ENCODE measurements at regions not wholly inside any gene's neighbourhood (a gene's known extent, or its start where the extent isn't known, plus 50 kb on each side); places are given as distances from the start of the nearest gene placed in this dataset.

- no peak for DNase-seq (ENCODE audit: low read depth in 2 of 3, low spot score in 1 of 3)
These were observed 244.0 kb downstream of the DUSP6 start for GRCh38 chr12:89108265-89108664.

- no peak for DNase-seq (ENCODE audit: low read depth in 2 of 3, low spot score in 1 of 3)
These were observed 245.4 kb downstream of the DUSP6 start for GRCh38 chr12:89106950-89107349.

DNA sequence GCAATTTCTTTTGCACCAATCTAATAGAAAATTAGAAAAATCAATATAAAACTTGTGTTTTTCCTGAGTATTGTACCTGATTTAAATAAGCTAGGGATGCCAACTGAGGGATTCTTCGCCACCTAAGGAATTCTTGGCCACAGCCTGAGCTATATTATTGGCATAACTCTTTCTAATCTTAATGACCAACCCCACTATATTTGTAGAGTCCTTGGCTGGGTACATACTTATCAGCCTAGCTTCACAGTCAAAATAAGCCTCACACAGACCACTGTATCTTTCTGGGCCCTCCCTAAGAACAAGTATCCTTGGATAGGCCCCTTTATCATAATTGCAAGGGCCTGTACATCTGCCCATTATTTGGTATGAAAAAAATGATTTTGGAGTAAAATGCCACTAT, 247.1 kb downstream of the DUSP6 start:
- DNase-seq (ENCODE audit: low read depth in 2 of 3, low spot score in 1 of 3) = no peak

- no peak for DNase-seq (ENCODE audit: low read depth in 2 of 3, low spot score in 1 of 3)
These were observed 248.5 kb downstream of the DUSP6 start for GRCh38 chr12:89103831-89104230.

DNA sequence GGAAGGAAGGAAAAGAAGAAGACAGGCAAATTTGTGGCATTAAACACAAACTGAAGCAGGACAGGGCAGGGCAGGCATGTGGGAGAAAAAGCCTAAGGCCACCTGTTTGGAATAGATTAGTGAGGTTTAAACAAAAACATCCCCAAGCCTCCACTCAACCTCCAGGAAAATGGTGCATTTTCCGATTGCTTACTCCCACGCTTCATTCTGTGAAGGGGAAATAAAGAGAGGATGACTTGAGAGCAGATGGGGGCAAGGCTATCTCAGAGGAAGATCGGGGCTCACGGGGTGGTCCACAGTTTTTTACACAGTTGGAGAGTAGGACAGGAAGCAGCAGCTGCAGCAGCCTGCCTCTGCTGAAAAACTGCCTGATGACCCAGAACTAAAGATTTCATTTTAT, 250.9 kb downstream of the DUSP6 start:
- no peak for DNase-seq (ENCODE audit: low read depth in 2 of 3, low spot score in 1 of 3)

- DNase-seq (ENCODE audit: low read depth in 2 of 3, low spot score in 1 of 3) = no peak
These were observed 253.7 kb downstream of the DUSP6 start for GRCh38 chr12:89098441-89099112.

DNA sequence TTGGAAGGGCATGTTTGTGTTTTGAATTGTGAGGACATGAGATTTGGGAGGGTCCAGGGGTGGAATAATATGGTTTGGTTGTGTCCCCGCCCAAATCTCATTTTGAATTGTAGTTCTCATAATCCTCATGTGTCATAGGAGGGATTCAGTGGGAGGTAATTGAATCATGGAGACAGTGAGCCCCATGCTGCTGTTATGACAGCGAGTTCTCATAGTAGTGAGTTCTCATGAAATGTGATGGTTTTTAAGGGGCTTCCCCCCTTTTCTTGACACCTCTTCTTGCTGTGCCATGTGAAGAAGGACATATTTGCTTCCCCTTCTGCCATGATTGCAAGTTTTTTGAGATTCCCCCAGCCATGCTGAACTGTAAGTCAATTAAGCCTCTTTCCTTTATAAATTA, 260.0 kb downstream of the DUSP6 start:
- DNase-seq (ENCODE audit: low read depth in 2 of 3, low spot score in 1 of 3) = no peak

DNA sequence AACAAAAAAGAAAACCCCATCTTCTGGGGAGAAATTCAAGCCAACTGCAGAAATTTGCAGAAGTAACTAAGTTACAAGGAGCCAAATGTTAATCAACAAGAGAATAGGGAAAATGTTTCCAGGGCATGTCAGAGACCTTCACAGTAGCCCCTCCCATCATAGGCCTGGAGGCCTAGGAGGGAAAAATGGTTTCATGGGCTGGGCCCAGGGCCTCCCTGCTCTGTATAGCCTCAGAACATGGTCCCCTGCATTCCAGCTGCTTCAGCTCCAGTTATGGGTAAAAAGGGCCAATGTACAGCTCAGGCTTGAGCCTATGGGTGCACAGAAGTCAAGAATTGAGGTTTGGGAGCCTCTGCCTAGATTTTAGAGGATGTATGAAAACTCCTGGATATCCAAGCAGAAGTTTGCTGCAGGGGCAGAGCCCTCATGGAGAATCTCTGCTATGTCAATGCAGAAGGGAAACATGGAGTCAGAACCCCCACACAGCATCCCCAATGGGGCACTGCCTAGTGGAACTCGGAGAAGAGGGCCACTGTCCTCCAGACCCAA, 260.9 kb downstream of the DUSP6 start:
- no peak for DNase-seq (ENCODE audit: low read depth in 2 of 3, low spot score in 1 of 3)

GRCh38 chr12:89089264-89089663, 263.0 kb downstream of the DUSP6 start:
- DNase-seq (ENCODE audit: low read depth in 2 of 3, low spot score in 1 of 3) = no peak

- no peak for DNase-seq (ENCODE audit: low read depth in 2 of 3, low spot score in 1 of 3)
These were observed 264.4 kb downstream of the DUSP6 start for GRCh38 chr12:89087876-89088275.

DNA sequence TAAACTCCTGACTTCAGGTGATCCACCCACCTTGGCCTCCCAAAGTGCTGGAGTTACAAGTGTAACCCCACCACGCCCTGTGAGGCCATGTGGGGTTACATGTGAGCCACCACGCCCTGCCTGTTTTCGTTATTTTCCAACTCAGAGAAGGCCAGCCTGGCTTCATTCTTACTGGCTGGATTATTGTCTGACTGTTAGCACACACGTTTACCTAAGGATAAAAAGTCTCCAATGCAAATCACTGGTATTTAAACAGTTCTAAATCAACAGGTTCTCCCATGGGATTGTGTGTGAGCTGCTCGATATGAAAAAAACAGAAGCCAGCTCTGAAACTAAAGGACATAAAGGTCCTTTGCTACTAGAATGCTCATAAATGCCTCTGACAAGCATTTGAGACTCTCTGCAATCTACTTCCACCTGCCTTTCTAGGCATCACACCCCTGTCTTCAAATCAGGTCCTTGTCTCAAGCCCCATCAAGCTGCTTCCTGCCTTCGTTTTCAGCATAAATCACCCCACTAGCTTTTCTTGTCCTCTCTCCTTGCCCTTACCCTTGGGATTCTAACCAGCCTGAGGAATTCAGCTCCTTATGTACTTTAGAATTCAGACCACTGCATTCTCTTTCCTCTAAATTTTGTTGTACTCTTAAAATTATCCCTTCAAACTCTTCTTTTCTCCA, 265.0 kb downstream of the DUSP6 start:
- DNase-seq (ENCODE audit: low read depth in 2 of 3, low spot score in 1 of 3) = no peak

GRCh38 chr12:89085421-89085820, 266.9 kb downstream of the DUSP6 start:
- DNase-seq (ENCODE audit: low read depth in 2 of 3, low spot score in 1 of 3) = no peak

DNA sequence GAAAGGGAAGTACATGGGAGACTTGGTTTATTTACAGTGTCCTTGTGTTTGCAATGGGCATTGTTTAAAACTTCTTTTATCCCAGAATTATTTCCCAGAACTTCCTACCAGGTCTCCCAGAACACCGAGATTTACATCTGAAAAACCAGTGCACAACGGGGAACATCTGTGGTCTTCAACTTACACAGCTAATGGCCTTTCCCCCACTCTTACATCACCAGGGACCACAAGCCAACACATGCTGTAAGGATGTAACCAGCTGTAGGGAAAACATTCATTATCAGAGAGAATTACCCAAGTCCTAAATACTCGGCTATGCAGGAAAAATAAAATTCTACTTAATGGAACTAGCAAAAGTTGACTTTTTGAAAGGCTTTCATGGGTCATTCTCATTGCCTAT, 267.6 kb downstream of the DUSP6 start:
- DNase-seq (ENCODE audit: low read depth in 2 of 3, low spot score in 1 of 3) = no peak

DNA sequence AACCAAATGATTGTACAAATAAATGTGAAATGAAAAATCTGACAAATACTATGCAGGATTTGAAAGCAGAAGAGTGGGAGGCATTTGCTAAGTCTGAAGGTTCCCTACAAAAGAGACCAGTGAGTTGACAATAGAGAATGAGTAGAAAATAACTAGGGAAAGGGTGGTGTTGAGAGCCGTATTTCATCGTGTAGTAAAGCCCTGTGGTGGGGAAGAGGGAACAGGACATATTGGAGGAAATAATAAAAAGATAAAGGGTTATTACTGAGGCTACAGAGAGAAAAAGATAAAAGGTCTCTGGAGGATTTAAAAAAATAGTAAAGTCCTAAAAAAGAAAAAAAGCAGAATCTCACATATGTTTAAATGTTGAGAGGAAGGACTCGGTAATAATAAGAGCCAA, 268.8 kb downstream of the DUSP6 start:
- DNase-seq (ENCODE audit: low read depth in 2 of 3, low spot score in 1 of 3) = no peak

- DNase-seq (ENCODE audit: low read depth in 2 of 3, low spot score in 1 of 3) = no peak
These were observed 269.9 kb downstream of the DUSP6 start for GRCh38 chr12:89082370-89082753.

DNA sequence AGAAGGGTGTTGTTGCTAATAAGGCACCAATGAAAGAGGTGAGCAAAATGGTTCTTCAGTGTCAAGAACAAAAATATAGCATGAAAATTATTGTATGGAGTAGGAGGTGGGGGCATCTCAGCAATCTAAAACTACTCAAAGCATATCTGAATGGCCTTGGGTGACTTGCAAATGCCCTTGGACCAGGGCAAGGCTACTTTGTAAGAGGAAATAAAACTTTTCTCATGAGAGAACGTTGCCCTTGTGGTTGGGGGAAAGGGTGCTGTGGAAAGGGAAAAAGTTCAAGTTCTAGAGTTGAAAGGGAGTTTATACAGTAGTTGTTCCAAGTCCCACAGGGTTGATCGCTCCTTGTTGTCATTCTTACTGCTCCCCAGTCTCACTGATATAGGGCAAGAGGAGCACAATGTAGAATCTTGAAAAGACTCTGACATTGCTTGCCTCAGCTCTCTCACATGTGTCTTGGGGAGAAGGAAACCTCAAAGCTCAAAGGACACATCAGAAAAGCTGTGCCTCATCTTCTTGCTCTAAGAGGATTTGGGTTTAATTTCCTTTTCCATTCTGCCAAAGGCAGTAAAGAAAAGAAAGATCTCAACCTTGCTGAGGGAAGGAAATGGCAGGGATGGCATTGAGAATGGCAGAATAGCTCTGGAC, 270.5 kb downstream of the DUSP6 start:
- DNase-seq (ENCODE audit: low read depth in 2 of 3, low spot score in 1 of 3) = no peak

DNA sequence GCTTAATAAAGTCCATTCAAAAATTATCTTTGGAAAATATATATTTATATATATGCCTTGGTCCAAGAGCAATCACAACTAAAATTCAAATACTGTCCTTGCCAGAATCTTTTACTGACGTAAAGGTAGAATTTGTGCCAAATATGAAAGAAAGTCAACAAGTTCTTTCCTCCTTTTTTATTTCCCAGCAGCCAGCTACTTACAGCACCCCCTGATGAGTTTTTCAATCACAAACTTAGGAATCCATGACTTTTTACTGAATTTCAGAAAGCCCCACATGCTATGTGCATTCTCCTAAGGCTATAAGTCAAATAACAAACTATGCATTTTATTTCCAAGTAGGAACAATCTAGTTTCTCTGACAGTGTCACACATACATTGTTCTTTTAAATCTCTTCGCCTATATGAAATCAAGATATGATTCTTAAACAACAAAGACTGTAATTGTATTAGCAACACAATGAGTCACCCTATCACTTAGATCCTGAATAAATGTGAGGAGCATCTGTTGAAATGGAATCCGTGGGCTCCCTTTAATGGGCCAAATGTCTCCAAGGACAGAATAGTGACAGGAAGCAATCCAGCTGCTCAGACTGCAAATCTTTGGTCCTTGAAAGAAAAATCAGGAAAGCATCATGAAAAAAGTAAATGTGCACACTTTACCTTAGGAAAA, 271.4 kb downstream of the DUSP6 start:
- DNase-seq (ENCODE audit: low read depth in 2 of 3, low spot score in 1 of 3) = no peak

DNA sequence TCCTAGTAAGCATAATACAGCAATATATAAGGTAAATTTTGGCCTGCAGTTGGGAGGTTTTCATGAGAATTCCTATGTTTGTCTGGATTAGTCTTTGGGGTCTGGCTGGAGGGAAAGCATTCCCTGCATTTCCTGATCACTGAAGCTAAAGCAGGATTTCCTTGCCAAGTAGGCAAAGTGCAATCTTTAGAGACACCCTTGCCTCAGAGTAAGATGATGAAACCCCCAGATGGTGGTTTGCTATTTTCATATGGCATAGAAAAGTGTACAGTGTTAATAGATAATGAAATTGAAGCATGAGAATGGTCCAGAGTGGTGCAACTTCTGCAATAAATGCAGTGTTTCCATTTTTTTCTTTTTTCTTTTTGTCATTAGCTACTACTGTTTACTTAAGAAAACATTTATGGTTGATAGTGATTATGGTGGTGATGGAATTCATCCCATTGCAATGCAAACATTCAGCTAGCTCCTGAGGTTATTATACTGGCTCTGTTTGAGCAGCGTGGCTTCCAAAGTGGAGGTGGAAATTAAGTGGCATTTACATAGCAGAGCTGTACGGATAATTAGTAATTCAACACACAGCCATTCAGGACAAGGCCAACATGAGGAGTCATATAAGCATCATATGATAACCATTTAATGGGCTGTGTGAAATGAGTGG, 276.3 kb downstream of the DUSP6 start:
- DNase-seq (ENCODE audit: low read depth in 2 of 3, low spot score in 1 of 3) = no peak

DNA sequence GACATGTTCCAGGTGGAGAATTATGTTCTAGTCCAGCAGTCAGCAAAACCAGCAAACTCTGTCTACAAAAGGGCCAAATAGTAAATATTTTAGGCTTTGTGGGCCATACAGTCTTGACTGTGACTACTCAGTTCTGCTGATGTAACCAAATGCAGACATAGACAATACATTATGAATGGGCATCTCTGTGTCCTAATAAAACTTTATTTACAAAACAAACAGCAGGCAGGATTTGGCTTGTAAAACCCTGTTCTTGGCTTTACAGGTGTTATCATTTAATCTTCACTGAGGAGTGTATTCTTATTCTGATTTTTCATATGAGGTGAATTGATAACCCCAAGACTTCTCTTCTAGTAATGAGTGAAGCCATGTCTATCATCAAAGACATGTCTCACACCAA, 278.6 kb downstream of the DUSP6 start:
- DNase-seq (ENCODE audit: low read depth in 2 of 3, low spot score in 1 of 3) = no peak

GRCh38 chr12:89073027-89073398, 279.3 kb downstream of the DUSP6 start:
- DNase-seq (ENCODE audit: low read depth in 2 of 3, low spot score in 1 of 3) = no peak

DNA sequence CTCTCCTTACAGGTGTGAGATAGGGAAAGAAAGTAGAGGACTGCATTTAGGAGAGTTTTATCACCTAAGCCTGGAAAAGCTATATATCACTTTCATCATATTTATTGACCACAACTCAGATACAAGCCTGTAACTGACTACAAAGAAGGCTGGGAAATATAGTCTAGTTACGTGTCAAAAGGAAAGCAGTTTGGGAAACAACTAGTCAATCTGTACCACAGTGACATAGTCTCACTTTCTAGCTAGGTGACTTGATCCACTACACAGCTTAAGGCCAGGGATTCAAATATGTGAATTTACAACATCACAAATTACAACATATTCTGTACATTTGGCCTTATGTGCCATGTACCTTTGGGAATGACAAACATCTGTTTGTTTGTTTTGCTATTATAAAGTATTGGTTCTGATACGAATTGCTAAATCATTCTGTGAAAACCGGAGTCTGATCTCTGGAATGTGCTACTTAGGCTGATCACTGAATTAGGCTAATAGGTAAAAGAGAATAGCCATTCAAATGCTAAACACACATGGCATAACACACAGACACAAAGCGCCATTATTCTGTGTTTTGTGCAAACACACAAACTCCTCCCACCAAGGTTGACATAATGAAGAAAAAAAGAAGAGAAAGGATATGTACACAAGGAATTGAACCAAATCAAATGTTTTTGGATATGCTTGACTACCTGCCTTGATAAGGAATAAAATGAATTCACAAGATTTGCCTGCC, 279.8 kb downstream of the DUSP6 start:
- no peak for DNase-seq (ENCODE audit: low read depth in 2 of 3, low spot score in 1 of 3)
